HEK293T (cell line): ENCODE measurements at regions not wholly inside any gene's neighbourhood (a gene's known extent, or its start where the extent isn't known, plus 50 kb on each side); places are given as distances from the start of the nearest gene placed in this dataset.
"Not testable (repeated sequence)": the region's sequence is repeated elsewhere in the genome, so short reads cannot be mapped to it uniquely, and the experiment has no call there.

Experiments
- CTCF ChIA-PET: fragments of 350-600 bp; formaldehyde crosslinking; extraction: SDS; loops from one replicate; lab custom pipeline; 2021; ENCODE audit warnings: antibody characterized with exemption, inconsistent platforms; lab: Yijun Ruan, JAX
- POLR2A ChIA-PET: fragments of 350-600 bp; formaldehyde crosslinking; extraction: SDS; loops from one replicate; lab custom pipeline; 2020; ENCODE audit warnings: antibody characterized with exemption, inconsistent platforms; lab: Yijun Ruan, JAX
- DNase-seq: peaks from one replicate; pipeline ENCODE4 v3.0.0; 2012; ENCODE audit warnings: mixed read lengths; ENCODE audit errors: extremely low spot score
- ARNT ChIP-seq: fragments of 450-650 bp; IDR thresholded peaks from 2 replicates; pipeline ENCODE4 v1.6.1; 2017; ENCODE audit warnings: mild to moderate bottlenecking
- BHLHE40 ChIP-seq: fragments of 450-650 bp; IDR thresholded peaks from 2 replicates; pipeline ENCODE4 v1.6.1; 2016; ENCODE audit warnings: mild to moderate bottlenecking, moderate library complexity, borderline replicate concordance
- CTBP1 ChIP-seq: fragments of 450-650 bp; IDR thresholded peaks from 2 replicates; pipeline ENCODE4 v1.6.1; 2016; ENCODE audit warnings: borderline replicate concordance
- ELF4 ChIP-seq: fragments of 450-650 bp; IDR thresholded peaks from 2 replicates; pipeline ENCODE4 v1.6.1; 2017; ENCODE audit warnings: antibody characterized with exemption
- FOXA1 ChIP-seq: fragments of 450-650 bp; IDR thresholded peaks from 2 replicates; pipeline ENCODE4 v1.6.1; 2016; ENCODE audit warnings: mild to moderate bottlenecking
- FOXK2 ChIP-seq: fragments of 450-650 bp; IDR thresholded peaks from 2 replicates; pipeline ENCODE4 v1.6.1; 2016; ENCODE audit warnings: mild to moderate bottlenecking
- FOXM1 ChIP-seq: fragments of 450-650 bp; IDR thresholded peaks from 2 replicates; pipeline ENCODE4 v1.6.1; 2017; ENCODE audit warnings: mild to moderate bottlenecking, borderline replicate concordance
- HDGF ChIP-seq: fragments of 450-650 bp; IDR thresholded peaks from 2 replicates; pipeline ENCODE4 v1.6.1; 2017; ENCODE audit warnings: antibody characterized with exemption, borderline replicate concordance
- L3MBTL2 ChIP-seq: fragments of 450-650 bp; conservative IDR thresholded peaks from 2 replicates; pipeline ENCODE4 v1.6.1; 2016; ENCODE audit warnings: mild to moderate bottlenecking
- LEF1 ChIP-seq: fragments of 450-650 bp; IDR thresholded peaks from 2 replicates; pipeline ENCODE4 v1.6.1; 2017; ENCODE audit warnings: mild to moderate bottlenecking, borderline replicate concordance
- NFRKB ChIP-seq: fragments of 450-650 bp; IDR thresholded peaks from 2 replicates; pipeline ENCODE4 v1.6.1; 2016; ENCODE audit warnings: mild to moderate bottlenecking, moderate library complexity
- PKNOX1 ChIP-seq: fragments of 450-650 bp; IDR thresholded peaks from 2 replicates; pipeline ENCODE4 v1.6.1; 2016
- SP1 ChIP-seq: fragments of 450-650 bp; IDR thresholded peaks from 2 replicates; pipeline ENCODE4 v1.6.1; 2017
- SUZ12 ChIP-seq: fragments of 450-650 bp; IDR thresholded peaks from 2 replicates; pipeline ENCODE4 v1.6.1; 2016; ENCODE audit warnings: mild to moderate bottlenecking
- TARDBP ChIP-seq: fragments of 450-650 bp; IDR thresholded peaks from 2 replicates; pipeline ENCODE4 v1.6.1; 2016
- ZNF384 ChIP-seq: fragments of 450-650 bp; IDR thresholded peaks from 2 replicates; pipeline ENCODE4 v1.6.1; 2016

- DNase-seq: no peak
- TF ChIP-seq PKNOX1 (no peak), TARDBP (no peak), SUZ12 (no peak)
- ChIA-PET POLR2A (no interaction called here), CTCF (no interaction called here)
Observed at GRCh38 chr17:53765609-53766008, 57.1 kb upstream of the KIF2B start.

- CTCF ChIA-PET: no interaction called here
- POLR2A ChIA-PET: no interaction called here
- TF ChIP-seq BHLHE40: no peak
- TF ChIP-seq ELF4: no peak
- no peak for TF ChIP-seq CTBP1
- TF ChIP-seq L3MBTL2: no peak
- TF ChIP-seq TARDBP: no peak
- TF ChIP-seq FOXA1: no peak
- no peak for TF ChIP-seq SUZ12
- TF ChIP-seq PKNOX1: no peak
- TF ChIP-seq SP1: no peak
- no peak for TF ChIP-seq LEF1
- TF ChIP-seq NFRKB: no peak
- no peak for TF ChIP-seq HDGF
- no peak for TF ChIP-seq FOXM1
- no peak for TF ChIP-seq ZNF384
- no peak for TF ChIP-seq FOXK2
- no peak for TF ChIP-seq ARNT
- no peak for DNase-seq
Observed at GRCh38 chr17:53765129-53765528, 57.6 kb upstream of the KIF2B start.

- ChIA-PET CTCF (no interaction called here), POLR2A (no interaction called here)
- DNase-seq: no peak
- TF ChIP-seq LEF1 (no peak), TARDBP (no peak), SUZ12 (no peak), FOXM1 (no peak), NFRKB (no peak), ARNT (no peak), SP1 (no peak), ZNF384 (no peak), HDGF (no peak), FOXK2 (no peak), L3MBTL2 (no peak), CTBP1 (no peak), FOXA1 (no peak), BHLHE40 (no peak), ELF4 (no peak), PKNOX1 (no peak)
Observed at GRCh38 chr17:53757559-53757958, 65.2 kb upstream of the KIF2B start.

- CTCF ChIA-PET, POLR2A ChIA-PET, DNase-seq: not testable (repeated sequence)
Observed at GRCh38 chr17:53757116-53757515, 65.6 kb upstream of the KIF2B start.

- ChIA-PET CTCF (no interaction called here), POLR2A (no interaction called here)
- no peak for DNase-seq
- TF ChIP-seq L3MBTL2: no peak
- no peak for TF ChIP-seq FOXA1
- TF ChIP-seq FOXM1: no peak
- TF ChIP-seq HDGF: no peak
- no peak for TF ChIP-seq ZNF384
- TF ChIP-seq LEF1: no peak
- no peak for TF ChIP-seq SUZ12
- TF ChIP-seq ELF4: no peak
- TF ChIP-seq SP1: no peak
- no peak for TF ChIP-seq FOXK2
- no peak for TF ChIP-seq BHLHE40
- no peak for TF ChIP-seq ARNT
- no peak for TF ChIP-seq TARDBP
- no peak for TF ChIP-seq CTBP1
- no peak for TF ChIP-seq PKNOX1
- no peak for TF ChIP-seq NFRKB
Observed at GRCh38 chr17:53749178-53749577, 73.5 kb upstream of the KIF2B start.

- CTCF ChIA-PET, DNase-seq, POLR2A ChIA-PET: not testable (repeated sequence)
Observed at GRCh38 chr17:53748159-53748820, 74.4 kb upstream of the KIF2B start.

GRCh38 chr17:53740312-53740711, 82.4 kb upstream of the KIF2B start:
- ChIA-PET POLR2A (no interaction called here), CTCF (no interaction called here)
- DNase-seq: no peak
- TF ChIP-seq ARNT (no peak), PKNOX1 (no peak), LEF1 (no peak), TARDBP (no peak), SUZ12 (no peak), FOXM1 (no peak), ELF4 (no peak), ZNF384 (no peak), L3MBTL2 (no peak), FOXK2 (no peak), CTBP1 (no peak), BHLHE40 (no peak), FOXA1 (no peak), SP1 (no peak), HDGF (no peak), NFRKB (no peak)
